PC-3 (cell line): ENCODE measurements at regions not wholly inside any gene's neighbourhood (a gene's known extent, or its start where the extent isn't known, plus 50 kb on each side); places are given as distances from the start of the nearest gene placed in this dataset.

Source experiments
- ATAC-seq: fragments of 200-7000 bp; cut with Tn5 transposase; 2 replicates; pipeline ENCODE4 v1.9.1; 2020; ENCODE audit warnings: mild to moderate bottlenecking, moderate library complexity
- BruUV-seq: library from RNA; stranded (reverse); fragments of 400-500 nt; replicated peaks from 2 replicates; lab custom pipeline; 2021; lab: Mats Ljungman, UMichigan
- CTCF ChIA-PET: fragments of 300-600 bp; sonication (Branson Sonifier 250); formaldehyde crosslinking; loops from one replicate; lab custom pipeline; 2022; ENCODE audit warnings: antibody characterized with exemption; lab: Charles Lee
- POLR2A ChIA-PET: fragments of 300-600 bp; sonication (Branson Sonifier 250); formaldehyde crosslinking; loops from one replicate; lab custom pipeline; 2022; ENCODE audit warnings: antibody characterized with exemption; ENCODE audit not compliant: unreplicated experiment; lab: Charles Lee
- DNase-seq: peaks from one replicate; pipeline ENCODE4 v3.0.0-alpha.2; 2015
- H2AFZ ChIP-seq: fragments of 300-600 bp; sonication (generic); 2 replicates; pipeline ENCODE4 v1.6.0; 2016; ENCODE audit warnings: antibody characterized with exemption, low read length
- H3F3A ChIP-seq: fragments of 300-600 bp; sonication (generic); one replicate; pipeline ENCODE4 v1.6.0; 2017; ENCODE audit warnings: antibody characterized with exemption, low read length, control low read depth, mild to moderate bottlenecking; ENCODE audit not compliant: unreplicated experiment
- H3K27ac ChIP-seq: fragments of 300-600 bp; sonication (generic); 2 replicates; pipeline ENCODE4 v1.5.1; 2016; ENCODE audit warnings: mild to moderate bottlenecking, low read length
- H3K27me3 ChIP-seq: fragments of 300-600 bp; sonication (generic); 2 replicates; pipeline ENCODE4 v1.6.1; 2016; ENCODE audit warnings: low read length, mixed read lengths
- H3K36me3 ChIP-seq: fragments of 300-600 bp; sonication (generic); 2 replicates; pipeline ENCODE4 v1.6.1; 2016; ENCODE audit warnings: low read depth, mixed run types, low read length, mixed read lengths
- H3K4me1 ChIP-seq: fragments of 300-600 bp; sonication (generic); 2 replicates; pipeline ENCODE4 v1.5.1; 2016; ENCODE audit warnings: low read length; ENCODE audit not compliant: insufficient read depth
- H3K4me2 ChIP-seq: fragments of 300-600 bp; sonication (generic); 2 replicates; pipeline ENCODE4 v1.6.0; 2016; ENCODE audit warnings: low read length
- H3K4me3 ChIP-seq: fragments of 300-600 bp; sonication (generic); 2 replicates; pipeline ENCODE4 v1.5.1; 2016; ENCODE audit warnings: mild to moderate bottlenecking, low read length, mixed read lengths
- H3K79me2 ChIP-seq: fragments of 300-600 bp; sonication (generic); 2 replicates; pipeline ENCODE4 v1.6.1; 2017; ENCODE audit warnings: low read length, mixed read lengths
- H3K9ac ChIP-seq: fragments of 300-600 bp; sonication (generic); 2 replicates; pipeline ENCODE4 v1.6.0; 2016; ENCODE audit warnings: mild to moderate bottlenecking, low read length
- H3K9me2 ChIP-seq: fragments of 300-600 bp; sonication (generic); replicated peaks from 2 replicates; pipeline ENCODE4 v1.6.1; 2016; ENCODE audit warnings: mixed run types, low read length, mixed read lengths
- H3K9me3 ChIP-seq: fragments of 300-600 bp; sonication (generic); 2 replicates; pipeline ENCODE4 v1.6.1; 2016; ENCODE audit warnings: low read length, mixed read lengths
- H4K20me1 ChIP-seq: fragments of 300-600 bp; sonication (generic); 2 replicates; pipeline ENCODE4 v1.6.1; 2016; ENCODE audit warnings: low read length, mixed read lengths
- EZH2 ChIP-seq: fragments of 300-600 bp; sonication (generic); IDR thresholded peaks from one replicate; pipeline ENCODE4 v1.6.1; 2017; ENCODE audit warnings: antibody characterized with exemption, mild to moderate bottlenecking, low read length; ENCODE audit not compliant: unreplicated experiment
- EZH2phosphoT487 ChIP-seq: fragments of 300-600 bp; sonication (generic); IDR thresholded peaks from 2 replicates; pipeline ENCODE4 v1.6.1; 2018; ENCODE audit warnings: mild to moderate bottlenecking, antibody characterized with exemption, low read length, borderline replicate concordance
- intact Hi-C: fragments of 100-400 bp; cut with micrococcal nuclease; formaldehyde crosslinking; loops from 2 replicates; pipeline ENCODE4 v1.9.0; 2023
- TF ChIP-seq, protein P1 (sequence below): fragments of 300-600 bp; sonication (generic); conservative IDR thresholded peaks from 2 replicates; pipeline ENCODE4 v1.5.1; 2017; ENCODE audit warnings: antibody characterized with exemption, low read depth, mild to moderate bottlenecking, low read length

DNA sequence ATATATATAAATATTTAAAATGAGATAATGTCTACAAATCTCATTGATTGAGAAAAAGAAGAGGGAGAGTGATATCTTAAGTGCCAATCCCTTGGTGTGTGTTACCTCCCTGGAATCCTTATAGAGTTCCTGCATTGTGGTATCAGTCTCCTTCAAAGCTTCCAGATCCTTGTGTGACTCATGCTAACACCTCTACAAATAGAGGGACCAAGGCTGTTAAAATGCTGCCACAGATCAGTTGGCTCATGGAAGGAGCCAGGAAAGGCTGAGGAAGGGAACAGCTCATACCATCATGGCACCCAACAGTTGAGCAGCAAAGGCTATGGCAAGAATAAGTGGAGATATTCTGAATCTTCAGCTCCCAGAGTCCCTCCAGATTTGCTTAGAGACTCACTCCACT, 163.6 kb upstream of the ISX start:
- no peaks in the 10 kb centered on the region for H3F3A ChIP-seq
- POLR2A ChIA-PET = no interaction called here
- CTCF ChIA-PET = no interaction called here

DNA sequence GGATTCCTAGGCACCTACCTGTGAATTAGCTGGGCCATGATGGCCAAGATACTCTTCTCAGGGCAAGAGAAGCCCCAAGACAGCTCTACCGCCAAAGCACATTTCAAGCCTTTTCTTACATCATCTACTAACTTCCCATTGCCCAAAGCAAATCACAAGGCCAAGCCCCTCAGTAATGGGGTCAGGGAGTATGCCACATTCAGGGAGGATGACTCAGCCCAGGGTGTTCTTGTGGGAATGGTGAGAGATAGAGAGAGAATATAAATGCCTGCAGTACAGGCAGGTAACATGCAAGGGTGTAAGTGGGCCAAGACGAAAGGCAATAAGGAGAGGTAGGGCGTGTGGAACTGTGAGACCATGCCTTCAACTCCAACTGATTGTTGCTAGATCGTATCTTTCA, 162.5 kb upstream of the ISX start:
- no peaks in the 10 kb centered on the region for H3K36me3 ChIP-seq
- no peaks in the 10 kb centered on the region for H3K9me2 ChIP-seq
- ATAC-seq (no peak), DNase-seq (no peak)
- H3K9me3 ChIP-seq = no peaks in the 10 kb centered on the region
- CTCF ChIA-PET = no interaction called here
- H2AFZ ChIP-seq = no peak overlapping the region
- H4K20me1 ChIP-seq = no peaks in the 10 kb centered on the region
- POLR2A ChIA-PET = no interaction called here
- no TSS peak for BruUV-seq
- H3K27ac ChIP-seq = no peak overlapping the region
- H3K79me2 ChIP-seq = no peaks in the 10 kb centered on the region
- H3K4me3 ChIP-seq = no peak overlapping the region
- no peak overlapping the region for H3K9ac ChIP-seq
- no peaks in the 10 kb centered on the region for H3K27me3 ChIP-seq
- H3K4me1 ChIP-seq = no peaks in the 10 kb centered on the region
- intact Hi-C loops = no loop called here
- H3K4me2 ChIP-seq = no peak overlapping the region
- no peak for TF ChIP-seq EZH2
- H3F3A ChIP-seq = no peaks in the 10 kb centered on the region

More for the DNA sequence above, 163.6 kb upstream of the ISX start:
- Histone ChIP-seq H3K9ac (no peak overlapping the region), H3K4me2 (no peak overlapping the region), H2AFZ (no peak overlapping the region), H3K4me3 (no peak overlapping the region), H3K79me2 (no peaks in the 10 kb centered on the region), H3K36me3 (no peaks in the 10 kb centered on the region), H3K9me3 (no peaks in the 10 kb centered on the region), H3K27me3 (no peaks in the 10 kb centered on the region), H3K4me1 (no peaks in the 10 kb centered on the region), H3K9me2 (no peaks in the 10 kb centered on the region), H3K27ac (no peak overlapping the region), H4K20me1 (no peaks in the 10 kb centered on the region)
- TF ChIP-seq EZH2phosphoT487 = no peak
- no peak for TF ChIP-seq EZH2
- TF ChIP-seq, protein P1, sequence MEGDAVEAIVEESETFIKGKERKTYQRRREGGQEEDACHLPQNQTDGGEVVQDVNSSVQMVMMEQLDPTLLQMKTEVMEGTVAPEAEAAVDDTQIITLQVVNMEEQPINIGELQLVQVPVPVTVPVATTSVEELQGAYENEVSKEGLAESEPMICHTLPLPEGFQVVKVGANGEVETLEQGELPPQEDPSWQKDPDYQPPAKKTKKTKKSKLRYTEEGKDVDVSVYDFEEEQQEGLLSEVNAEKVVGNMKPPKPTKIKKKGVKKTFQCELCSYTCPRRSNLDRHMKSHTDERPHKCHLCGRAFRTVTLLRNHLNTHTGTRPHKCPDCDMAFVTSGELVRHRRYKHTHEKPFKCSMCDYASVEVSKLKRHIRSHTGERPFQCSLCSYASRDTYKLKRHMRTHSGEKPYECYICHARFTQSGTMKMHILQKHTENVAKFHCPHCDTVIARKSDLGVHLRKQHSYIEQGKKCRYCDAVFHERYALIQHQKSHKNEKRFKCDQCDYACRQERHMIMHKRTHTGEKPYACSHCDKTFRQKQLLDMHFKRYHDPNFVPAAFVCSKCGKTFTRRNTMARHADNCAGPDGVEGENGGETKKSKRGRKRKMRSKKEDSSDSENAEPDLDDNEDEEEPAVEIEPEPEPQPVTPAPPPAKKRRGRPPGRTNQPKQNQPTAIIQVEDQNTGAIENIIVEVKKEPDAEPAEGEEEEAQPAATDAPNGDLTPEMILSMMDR = no peak
- no TSS peak for BruUV-seq
- intact Hi-C loops = no loop called here
- DNase-seq (no peak), ATAC-seq (no peak)

DNA sequence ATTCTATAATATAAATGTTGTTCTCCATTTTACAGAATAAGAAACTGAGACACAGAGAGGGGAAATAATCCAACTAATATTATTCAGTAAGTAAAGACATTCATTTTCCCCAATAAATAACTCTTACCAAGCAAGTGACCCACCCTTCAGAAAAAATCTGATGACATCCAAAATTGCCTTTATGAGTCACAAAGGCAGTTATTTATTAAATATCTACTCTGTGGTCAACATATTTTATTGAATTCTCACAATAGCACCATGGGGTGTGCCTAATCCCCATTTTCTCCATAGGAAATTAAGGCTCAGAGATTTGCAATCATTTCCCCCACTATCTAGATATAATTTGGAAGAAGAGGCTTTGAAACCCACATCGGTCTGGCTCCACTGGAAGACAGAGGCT, 161.5 kb upstream of the ISX start:
- DNase-seq (no peak), ATAC-seq (no peak)
- ChIA-PET CTCF (no interaction called here), POLR2A (no interaction called here)
- no peaks in the 10 kb centered on the region for H4K20me1 ChIP-seq
- no peak overlapping the region for H3K4me2 ChIP-seq
- intact Hi-C loops = no loop called here
- no peak overlapping the region for H3K4me3 ChIP-seq
- H3K79me2 ChIP-seq = no peaks in the 10 kb centered on the region
- TF ChIP-seq EZH2 = no peak
- TF ChIP-seq EZH2phosphoT487 = no peak
- TF ChIP-seq, protein P1 = no peak
- no peaks in the 10 kb centered on the region for H3K9me3 ChIP-seq
- H3K4me1 ChIP-seq = no peaks in the 10 kb centered on the region
- H3K27me3 ChIP-seq = no peaks in the 10 kb centered on the region
- no peak overlapping the region for H3K9ac ChIP-seq
- H2AFZ ChIP-seq = no peak overlapping the region
- H3K27ac ChIP-seq = no peak overlapping the region
- H3K36me3 ChIP-seq = no peaks in the 10 kb centered on the region
- no peaks in the 10 kb centered on the region for H3F3A ChIP-seq
- BruUV-seq = no TSS peak
- no peaks in the 10 kb centered on the region for H3K9me2 ChIP-seq
